ENCODE measurements at regions not wholly inside any gene's neighbourhood (a gene's known extent, or its start where the extent isn't known, plus 50 kb on each side); places are given as distances from the start of the nearest gene placed in this dataset.
A peak's percentile ranks its signal among the peaks of the same experiment; 100 is the strongest.

DNA sequence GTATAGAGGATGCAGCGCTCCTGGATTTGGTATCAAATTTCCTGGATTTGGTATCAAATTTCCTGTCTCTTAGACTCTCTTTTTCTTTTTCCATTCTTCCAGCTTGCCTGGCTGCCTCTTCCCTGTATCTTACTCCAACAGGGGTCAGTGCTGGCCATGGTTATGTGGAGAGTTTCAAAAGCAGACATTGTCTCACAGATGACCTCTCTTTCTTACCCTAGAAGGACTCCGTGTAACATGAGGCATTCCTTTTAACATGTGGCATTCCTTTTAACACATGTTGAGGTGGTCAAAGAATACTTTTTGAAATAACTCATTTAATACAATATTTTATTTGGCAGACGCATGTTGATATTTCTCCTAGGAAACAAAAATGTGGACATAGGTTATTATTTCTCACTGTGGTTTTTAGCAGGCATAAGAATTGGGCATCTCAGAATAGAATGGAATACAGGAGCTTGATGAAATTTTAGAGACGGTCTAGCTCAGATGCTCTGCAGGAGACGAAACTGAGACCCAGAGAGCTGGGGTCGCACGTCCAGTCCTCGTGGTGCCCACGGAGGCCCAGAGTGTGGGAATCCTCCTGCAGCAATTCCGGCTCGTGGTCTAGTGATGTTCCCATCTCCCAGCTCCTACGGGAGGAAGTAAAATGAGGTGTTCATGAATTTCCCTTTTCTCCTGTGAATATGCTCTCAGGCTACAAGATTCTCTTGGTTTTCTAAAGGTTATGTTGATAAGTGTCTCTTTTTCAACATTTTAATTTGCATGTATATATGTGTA, 59.6 kb upstream of the PITRM1 start:
- Histone ChIP-seq H3K27ac (peak overlapping the region; percentile 59 to 72), H3K4me3 (no peak overlapping the region)
- TF ChIP-seq, protein P1, sequence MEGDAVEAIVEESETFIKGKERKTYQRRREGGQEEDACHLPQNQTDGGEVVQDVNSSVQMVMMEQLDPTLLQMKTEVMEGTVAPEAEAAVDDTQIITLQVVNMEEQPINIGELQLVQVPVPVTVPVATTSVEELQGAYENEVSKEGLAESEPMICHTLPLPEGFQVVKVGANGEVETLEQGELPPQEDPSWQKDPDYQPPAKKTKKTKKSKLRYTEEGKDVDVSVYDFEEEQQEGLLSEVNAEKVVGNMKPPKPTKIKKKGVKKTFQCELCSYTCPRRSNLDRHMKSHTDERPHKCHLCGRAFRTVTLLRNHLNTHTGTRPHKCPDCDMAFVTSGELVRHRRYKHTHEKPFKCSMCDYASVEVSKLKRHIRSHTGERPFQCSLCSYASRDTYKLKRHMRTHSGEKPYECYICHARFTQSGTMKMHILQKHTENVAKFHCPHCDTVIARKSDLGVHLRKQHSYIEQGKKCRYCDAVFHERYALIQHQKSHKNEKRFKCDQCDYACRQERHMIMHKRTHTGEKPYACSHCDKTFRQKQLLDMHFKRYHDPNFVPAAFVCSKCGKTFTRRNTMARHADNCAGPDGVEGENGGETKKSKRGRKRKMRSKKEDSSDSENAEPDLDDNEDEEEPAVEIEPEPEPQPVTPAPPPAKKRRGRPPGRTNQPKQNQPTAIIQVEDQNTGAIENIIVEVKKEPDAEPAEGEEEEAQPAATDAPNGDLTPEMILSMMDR (IDR thresholded peaks at IDR 0.05): no peak
- DNase-seq (ENCODE audit: low spot score): no peak

DNA sequence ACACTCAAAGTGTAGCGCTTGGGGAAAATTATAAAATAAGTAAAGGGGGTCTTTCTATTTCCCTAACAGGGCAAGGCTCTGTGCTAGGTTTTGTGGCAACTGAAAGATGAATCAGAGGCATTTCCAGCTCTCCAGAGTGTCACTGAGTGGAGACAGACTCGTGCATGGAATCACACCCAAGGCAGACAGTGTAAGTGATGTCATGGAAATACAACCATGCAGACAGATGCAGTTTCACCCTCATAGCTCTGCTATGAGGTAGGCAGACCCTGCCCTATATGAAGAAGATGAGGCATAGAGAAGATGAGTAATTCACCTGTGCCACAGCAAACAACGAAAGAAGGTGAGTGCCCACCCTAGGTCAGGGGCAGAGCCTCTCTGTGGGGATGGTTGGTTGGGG, 57.2 kb upstream of the PITRM1 start:
- Histone ChIP-seq H3K4me3 (no peak overlapping the region), H3K27ac (peak overlapping the region in 1 of 2 donors; percentile 2)
- DNase-seq (ENCODE audit: low spot score): no peak
- TF ChIP-seq, protein P1 (IDR thresholded peaks at IDR 0.05): no peak

DNA sequence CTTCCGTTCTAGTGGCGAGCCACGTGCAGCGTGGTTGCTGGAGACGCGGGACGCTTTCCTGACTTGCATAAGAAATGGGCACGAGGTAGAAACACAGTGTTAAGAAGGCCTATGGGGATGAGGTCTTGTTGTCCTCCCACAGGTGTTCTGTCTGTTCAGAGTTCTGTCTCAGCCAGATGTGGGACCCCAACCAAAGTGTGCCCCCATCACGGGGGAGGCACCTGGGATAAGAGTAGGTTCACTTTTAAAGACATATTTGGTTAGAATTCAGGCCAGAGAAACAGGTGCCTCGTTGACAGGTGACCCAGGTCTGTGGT, 56.0 kb upstream of the PITRM1 start:
- Histone ChIP-seq H3K4me3 (no peak overlapping the region), H3K27ac (peak overlapping the region in 1 of 2 donors; percentile 47)
- TF ChIP-seq, protein P1 (IDR thresholded peaks at IDR 0.05): no peak
- DNase-seq (ENCODE audit: low spot score): no peak

DNA sequence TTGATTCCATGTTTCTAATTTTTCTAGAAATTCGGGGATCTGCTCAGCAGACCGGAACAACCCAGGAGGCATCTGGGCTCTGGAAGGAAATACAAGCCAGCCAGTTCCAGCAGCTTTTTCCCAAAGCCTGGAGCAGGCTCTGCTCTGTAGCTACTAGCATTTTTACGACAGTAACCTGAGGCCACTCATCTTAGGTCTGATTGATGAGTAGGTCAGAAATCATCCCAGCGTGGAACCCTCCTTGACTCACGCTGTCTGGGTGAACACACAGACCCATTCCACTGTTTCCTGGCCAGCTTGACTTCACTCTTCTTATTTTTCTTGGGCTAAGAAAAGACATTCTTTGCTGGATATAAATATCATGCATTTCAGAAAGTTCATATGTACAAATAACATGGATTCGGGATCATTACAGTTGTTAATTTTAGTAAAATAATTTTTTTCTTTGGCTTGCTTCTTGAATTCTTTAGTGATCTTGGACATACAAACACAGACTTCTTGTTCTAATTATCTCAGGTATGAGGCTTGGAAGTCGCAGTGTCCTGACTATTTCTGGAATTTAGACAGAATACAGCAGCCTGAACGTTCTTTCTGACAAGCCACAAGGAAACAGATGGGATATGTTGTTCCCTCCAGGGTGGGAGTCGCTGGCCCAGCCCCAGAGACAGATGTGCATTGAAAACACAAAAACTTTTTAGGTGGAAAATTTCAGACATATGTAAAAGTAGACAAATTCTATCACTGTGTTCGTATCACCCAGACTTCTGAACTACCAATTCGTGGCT, 54.6 kb upstream of the PITRM1 start:
- DNase-seq (ENCODE audit: low spot score): no peak
- TF ChIP-seq, protein P1 (IDR thresholded peaks at IDR 0.05): no peak
- peak overlapping the region; percentile 51 to 53 for H3K27ac ChIP-seq
- H3K4me3 ChIP-seq: no peak overlapping the region

DNA sequence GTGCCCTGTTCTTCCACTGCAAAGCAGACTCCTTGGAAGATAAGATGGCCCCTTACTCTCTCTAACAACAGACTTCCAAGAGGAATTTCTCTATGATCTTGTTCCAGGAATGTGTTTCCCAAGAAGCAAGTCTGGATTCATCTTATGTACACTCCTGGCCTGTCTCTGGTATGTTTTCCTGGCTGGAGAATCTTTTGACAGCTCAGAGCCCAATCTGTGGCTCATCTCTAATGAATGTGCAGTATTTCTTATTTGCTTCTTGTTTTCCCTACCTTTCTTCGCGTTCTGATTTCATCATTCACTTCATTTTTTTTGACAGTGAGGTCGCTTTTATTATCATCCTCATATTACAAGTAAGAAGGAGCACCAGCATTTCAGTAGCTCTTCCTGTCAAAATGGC, 53.0 kb upstream of the PITRM1 start:
- TF ChIP-seq, protein P1 (IDR thresholded peaks at IDR 0.05): no peak
- no peak for DNase-seq (ENCODE audit: low spot score)
- no peak overlapping the region for H3K27ac ChIP-seq
- H3K4me3 ChIP-seq: no peak overlapping the region

DNA sequence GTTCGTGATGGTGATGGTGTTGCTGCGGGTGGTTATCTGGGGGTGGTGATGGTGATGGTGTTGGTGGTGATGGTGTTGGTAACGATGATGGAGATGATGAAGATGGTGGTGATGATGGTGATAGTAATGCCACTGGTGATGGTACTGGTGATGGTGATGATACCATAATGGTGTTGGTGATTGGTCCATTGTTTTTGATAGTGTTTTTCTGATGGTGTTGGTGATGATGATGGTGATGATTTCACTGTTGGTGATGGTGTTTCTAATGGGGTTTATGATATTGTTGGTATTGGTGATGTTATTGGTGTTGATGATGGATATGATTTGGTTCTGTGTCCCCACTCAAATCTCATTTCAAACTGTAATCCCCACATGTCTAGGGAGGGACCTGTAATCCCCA, 51.7 kb upstream of the PITRM1 start:
- Histone ChIP-seq H3K27ac (no peak overlapping the region), H3K4me3 (no peak overlapping the region)
- DNase-seq (ENCODE audit: low spot score): no peak
- TF ChIP-seq, protein P1 (IDR thresholded peaks at IDR 0.05): no peak

DNA sequence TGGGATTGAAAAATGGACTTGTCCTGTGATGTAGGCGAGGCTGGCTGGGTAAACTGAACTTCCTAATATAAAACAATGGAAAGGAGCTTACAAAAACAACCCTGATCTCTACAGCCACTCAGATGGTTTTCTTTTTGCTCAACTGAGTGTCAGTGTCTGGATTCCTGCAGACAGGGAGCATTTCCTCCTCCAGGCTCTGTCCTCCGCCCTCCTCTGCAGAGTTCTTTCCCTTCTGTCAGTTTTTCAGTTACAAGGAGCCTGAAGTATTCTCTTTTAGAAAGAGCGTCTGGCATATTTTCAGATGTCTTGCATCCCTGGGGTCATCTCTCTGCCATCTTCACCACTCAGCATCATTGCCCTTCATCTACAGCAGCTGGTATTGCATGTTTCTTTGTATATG, 50.0 kb upstream of the PITRM1 start:
- H3K4me3 ChIP-seq: no peak overlapping the region
- no peak for DNase-seq (ENCODE audit: low spot score)
- TF ChIP-seq, protein P1 (IDR thresholded peaks at IDR 0.05): no peak
- no peak overlapping the region for H3K27ac ChIP-seq
